Liver (tissue), 3 donors: ENCODE measurements at regions not wholly inside any gene's neighbourhood (a gene's known extent, or its start where the extent isn't known, plus 50 kb on each side); places are given as distances from the start of the nearest gene placed in this dataset.

Experiments used
- CTCF ChIP-seq: fragments of 150-350 bp; IDR thresholded peaks from 2 replicates; pipeline ENCODE4 v1.5.1; 2017; ENCODE audit warnings: improper control_type of control experiment, low read depth, low read length; ENCODE audit not compliant: missing input control
- EGR1 ChIP-seq, 2 donors: IDR thresholded peaks; 2 replicates each; pipeline ENCODE4 v1.6.1; 2016 to 2018; ENCODE audit warnings: antibody characterized with exemption in 2 of 2, low read depth in 2 of 2
- JUND ChIP-seq, 2 donors: IDR thresholded peaks; 2 replicates each; pipeline ENCODE4 v1.6.1; 2016; ENCODE audit warnings: antibody characterized with exemption in 2 of 2
- MAX ChIP-seq: IDR thresholded peaks from 2 replicates; pipeline ENCODE4 v1.6.1; 2016; ENCODE audit warnings: antibody characterized with exemption
- RAD21 ChIP-seq, 2 donors: IDR thresholded peaks; 2 replicates each; pipeline ENCODE4 v1.6.1; 2016; ENCODE audit warnings: antibody characterized with exemption in 2 of 2, mild to moderate bottlenecking in 2 of 2
- REST ChIP-seq: IDR thresholded peaks from 2 replicates; pipeline ENCODE4 v1.6.1; 2016; ENCODE audit warnings: antibody characterized with exemption, mild to moderate bottlenecking
- SP1 ChIP-seq: IDR thresholded peaks from 2 replicates; pipeline ENCODE4 v1.6.1; 2018; ENCODE audit warnings: antibody characterized with exemption, mild to moderate bottlenecking
- YY1 ChIP-seq: IDR thresholded peaks from 2 replicates; pipeline ENCODE4 v1.6.1; 2016; ENCODE audit warnings: antibody characterized with exemption, mild to moderate bottlenecking
- ZBTB33 ChIP-seq: IDR thresholded peaks from 2 replicates; pipeline ENCODE4 v1.6.1; 2016; ENCODE audit warnings: antibody characterized with exemption
- donor health status: healthy.
- donor health status: healthy.

- TF ChIP-seq REST (no peak), CTCF (no peak), RAD21 (IDR thresholded peaks at IDR 0.05) (no peak), ZBTB33 (no peak), YY1 (no peak), MAX (no peak), SP1 (no peak), EGR1 (IDR thresholded peaks at IDR 0.05; ENCODE audit: low read depth in 2 of 2) (no peak), JUND (IDR thresholded peaks at IDR 0.05) (no peak)
These were observed 58.1 kb downstream of the KCNRG start for GRCh38 chr13:50073340-50073739.
